NB4 (cell line): ENCODE measurements at regions not wholly inside any gene's neighbourhood (a gene's known extent, or its start where the extent isn't known, plus 50 kb on each side); places are given as distances from the start of the nearest gene placed in this dataset.

Source experiments
- DNase-seq: peaks from one replicate; pipeline ENCODE4 v3.0.0; 2010; ENCODE audit warnings: low read depth
- H3K4me3 ChIP-seq: one replicate; pipeline ENCODE4 v1.5.1; 2011; ENCODE audit warnings: mild to moderate bottlenecking, low read depth, low read length, moderate library complexity
- MYC ChIP-seq: IDR thresholded peaks from 2 replicates; pipeline ENCODE4 v1.6.1; 2011; ENCODE audit warnings: low read depth, low read length
- POLR2A ChIP-seq: IDR thresholded peaks from 2 replicates; pipeline ENCODE4 v1.6.1; 2011; ENCODE audit warnings: mild to moderate bottlenecking; ENCODE audit not compliant: insufficient read length; ENCODE audit errors: extremely low read depth
- TF ChIP-seq, protein P1 (sequence below): IDR thresholded peaks from 2 replicates; pipeline ENCODE4 v1.6.1; 2011; ENCODE audit warnings: low read depth, low read length
- TF ChIP-seq, protein P2 (sequence below): IDR thresholded peaks from one replicate; pipeline ENCODE4 v1.5.1; 2012; ENCODE audit warnings: low read depth, low read length

DNA sequence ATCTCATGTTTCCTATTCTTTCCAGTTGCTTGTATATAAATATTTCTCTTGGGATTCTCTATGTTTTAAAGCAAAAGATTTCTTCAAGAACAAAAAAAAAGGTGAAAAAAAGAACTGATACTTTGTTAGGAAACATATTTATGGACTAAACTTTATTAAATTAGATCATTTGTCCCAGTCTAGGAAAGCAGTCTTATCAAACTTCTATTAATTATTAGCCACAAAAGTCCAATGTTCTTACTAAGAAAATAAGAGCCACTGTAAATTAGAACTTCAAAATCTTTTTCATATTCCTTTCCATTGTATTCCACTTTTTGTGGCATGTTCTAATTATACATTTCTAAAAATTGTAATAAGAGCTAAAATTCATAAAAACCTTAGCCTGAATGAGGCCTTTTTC lies 175.2 kb downstream of the TYW3 start:
- no peak overlapping the region for H3K4me3 ChIP-seq
- TF ChIP-seq, protein P1, sequence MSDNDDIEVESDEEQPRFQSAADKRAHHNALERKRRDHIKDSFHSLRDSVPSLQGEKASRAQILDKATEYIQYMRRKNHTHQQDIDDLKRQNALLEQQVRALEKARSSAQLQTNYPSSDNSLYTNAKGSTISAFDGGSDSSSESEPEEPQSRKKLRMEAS = no peak
- no peak for TF ChIP-seq POLR2A
- no peak for TF ChIP-seq MYC
- TF ChIP-seq, protein P2, sequence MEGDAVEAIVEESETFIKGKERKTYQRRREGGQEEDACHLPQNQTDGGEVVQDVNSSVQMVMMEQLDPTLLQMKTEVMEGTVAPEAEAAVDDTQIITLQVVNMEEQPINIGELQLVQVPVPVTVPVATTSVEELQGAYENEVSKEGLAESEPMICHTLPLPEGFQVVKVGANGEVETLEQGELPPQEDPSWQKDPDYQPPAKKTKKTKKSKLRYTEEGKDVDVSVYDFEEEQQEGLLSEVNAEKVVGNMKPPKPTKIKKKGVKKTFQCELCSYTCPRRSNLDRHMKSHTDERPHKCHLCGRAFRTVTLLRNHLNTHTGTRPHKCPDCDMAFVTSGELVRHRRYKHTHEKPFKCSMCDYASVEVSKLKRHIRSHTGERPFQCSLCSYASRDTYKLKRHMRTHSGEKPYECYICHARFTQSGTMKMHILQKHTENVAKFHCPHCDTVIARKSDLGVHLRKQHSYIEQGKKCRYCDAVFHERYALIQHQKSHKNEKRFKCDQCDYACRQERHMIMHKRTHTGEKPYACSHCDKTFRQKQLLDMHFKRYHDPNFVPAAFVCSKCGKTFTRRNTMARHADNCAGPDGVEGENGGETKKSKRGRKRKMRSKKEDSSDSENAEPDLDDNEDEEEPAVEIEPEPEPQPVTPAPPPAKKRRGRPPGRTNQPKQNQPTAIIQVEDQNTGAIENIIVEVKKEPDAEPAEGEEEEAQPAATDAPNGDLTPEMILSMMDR = no peak
- no peak for DNase-seq

DNA sequence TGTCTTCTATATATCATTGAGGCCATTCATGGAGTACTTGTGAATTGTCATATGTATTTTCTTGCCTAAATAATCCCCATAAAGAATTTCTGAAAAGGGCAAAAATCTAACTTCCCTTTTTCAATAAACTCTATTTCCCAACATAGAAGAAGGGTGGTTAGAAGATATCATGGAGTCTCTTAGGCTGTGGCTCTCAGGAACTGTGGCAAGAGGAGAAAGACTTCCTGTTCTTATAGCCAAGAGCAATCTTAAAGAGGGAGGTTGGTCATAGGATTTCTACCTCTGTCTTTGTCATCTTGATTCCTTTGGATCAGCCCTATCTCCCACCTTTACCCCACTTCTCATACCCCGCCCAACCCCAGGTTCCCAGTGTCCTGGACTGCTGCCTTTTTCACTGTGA lies 175.8 kb downstream of the TYW3 start:
- peak; percentile 53 for DNase-seq
- no peak for TF ChIP-seq POLR2A

DNA sequence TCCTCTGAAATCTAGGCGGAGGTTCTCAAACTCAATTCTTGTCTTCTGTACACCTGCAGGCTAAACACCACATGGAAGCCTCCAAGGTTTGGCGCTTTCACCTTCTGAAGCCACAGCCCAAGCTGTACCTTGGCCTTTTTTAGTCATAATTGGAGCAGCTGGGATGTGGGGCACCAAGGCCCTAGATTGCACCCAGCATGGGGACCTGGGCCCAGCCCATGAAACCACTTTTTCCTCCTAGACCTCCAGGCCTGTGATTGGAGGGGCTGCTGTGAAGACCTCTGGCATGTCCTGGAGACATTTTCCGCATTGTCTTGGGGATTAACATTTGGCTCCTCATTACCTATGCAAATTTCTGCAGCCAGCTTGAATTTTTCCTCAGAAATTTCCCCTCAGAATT lies 181.0 kb downstream of the TYW3 start:
- DNase-seq = no peak
- H3K4me3 ChIP-seq = no peak overlapping the region
- TF ChIP-seq, protein P2 = no peak
- no peak for TF ChIP-seq POLR2A
- TF ChIP-seq, protein P1 = no peak
- TF ChIP-seq MYC = no peak

More for the DNA sequence above, 175.8 kb downstream of the TYW3 start:
- no peak overlapping the region for H3K4me3 ChIP-seq

DNA sequence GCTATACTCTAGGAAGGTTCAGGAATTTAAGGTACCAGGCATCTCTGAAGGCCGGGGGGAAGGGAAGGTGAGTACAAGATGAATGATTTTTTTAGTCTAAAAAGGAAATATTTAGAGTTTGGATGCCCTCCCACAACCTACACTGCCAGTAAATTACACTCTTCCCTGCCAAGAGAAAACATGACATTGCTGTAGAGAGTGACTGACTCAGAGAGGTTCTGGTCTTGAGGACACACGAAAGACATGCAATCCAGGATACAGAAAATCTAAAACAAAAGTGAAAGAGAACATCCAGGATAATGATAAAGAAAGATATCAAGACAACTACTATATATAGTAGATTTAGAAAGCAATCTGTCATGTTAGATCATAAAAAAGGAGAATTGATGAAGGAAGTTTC lies 200.5 kb downstream of the TYW3 start:
- H3K4me3 ChIP-seq = no peak overlapping the region
- TF ChIP-seq, protein P2 = no peak
- TF ChIP-seq MYC (no peak), POLR2A (no peak)
- TF ChIP-seq, protein P1 = no peak
- DNase-seq = no peak

DNA sequence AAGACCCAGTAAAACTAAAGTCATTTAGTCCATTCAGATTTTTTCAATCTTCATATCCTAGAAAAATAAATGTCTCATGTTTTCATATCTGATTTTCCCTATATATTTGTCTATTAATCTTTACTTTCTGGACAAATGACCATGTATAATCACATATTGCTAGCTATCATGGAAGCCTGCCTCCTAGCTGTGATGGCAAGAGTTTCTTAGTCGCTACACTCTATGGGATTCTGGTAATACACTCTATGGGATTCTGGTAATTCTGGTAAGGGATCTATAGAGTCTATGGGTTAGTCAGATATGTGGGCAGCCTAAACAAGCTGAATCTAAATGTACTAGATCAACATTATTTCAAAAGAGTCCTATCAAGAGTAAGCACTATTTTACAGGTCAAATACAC lies 198.7 kb upstream of the LHX8 start:
- TF ChIP-seq, protein P1 = no peak
- TF ChIP-seq MYC (no peak), POLR2A (no peak)
- TF ChIP-seq, protein P2 = no peak
- H3K4me3 ChIP-seq = no peak overlapping the region
- DNase-seq = no peak

DNA sequence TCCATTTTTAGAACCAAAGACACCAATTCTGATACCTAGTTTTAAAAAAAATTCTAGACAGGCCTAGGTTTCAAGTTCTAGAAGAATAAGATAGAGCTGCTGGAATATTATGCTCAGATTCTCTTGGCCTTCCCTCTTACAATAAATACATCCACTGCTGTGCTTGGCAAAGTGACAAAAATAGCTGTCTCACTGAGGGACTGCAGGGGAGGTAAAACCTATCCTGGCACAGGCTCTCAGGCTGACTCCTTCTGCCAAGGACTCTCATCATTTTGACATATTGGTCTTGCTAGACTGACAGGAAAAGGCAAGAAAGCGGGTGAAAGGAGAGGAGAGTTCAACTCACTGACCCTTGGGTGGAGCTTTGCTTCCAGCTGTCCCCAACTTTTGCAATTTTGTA lies 197.0 kb upstream of the LHX8 start:
- DNase-seq = no peak
- H3K4me3 ChIP-seq = no peak overlapping the region
- TF ChIP-seq, protein P2 = no peak
- TF ChIP-seq, protein P1 = no peak
- TF ChIP-seq MYC (no peak), POLR2A (no peak)
